Brain microvascular endothelial cell (primary cell): ENCODE measurements at regions not wholly inside any gene's neighbourhood (a gene's known extent, or its start where the extent isn't known, plus 50 kb on each side); places are given as distances from the start of the nearest gene placed in this dataset.

Experiments used
- DNase-seq: peaks from one replicate; pipeline ENCODE4 v3.0.0-alpha.2; 2020
- H3K27ac ChIP-seq: fragments of 250-450 bp; sonication (Bioruptor Pico); 2 replicates; pipeline ENCODE4 v1.5.1; 2020; ENCODE audit warnings: mild to moderate bottlenecking, moderate library complexity
- H3K27me3 ChIP-seq: fragments of 250-450 bp; sonication (Bioruptor Pico); replicated peaks from 2 replicates; pipeline ENCODE4 v1.5.1; 2020; ENCODE audit warnings: mild to moderate bottlenecking
- H3K36me3 ChIP-seq: fragments of 250-450 bp; sonication (Bioruptor Pico); replicated peaks from 2 replicates; pipeline ENCODE4 v1.5.1; 2020; ENCODE audit warnings: mild to moderate bottlenecking
- H3K4me3 ChIP-seq: 2 replicates; pipeline ENCODE4 v1.5.1; 2011; ENCODE audit warnings: low read depth, mild to moderate bottlenecking, control low read depth, low read length, moderate library complexity
- CTCF ChIP-seq: IDR thresholded peaks from 2 replicates; pipeline ENCODE4 v1.5.1; 2011; ENCODE audit warnings: low read depth, mild to moderate bottlenecking, moderate library complexity, low read length, control low read depth, inconsistent platforms; ENCODE audit errors: missing control alignments
- in situ Hi-C: cut with HindIII; loops from 2 replicates; pipeline ENCODE4 v1.10.0; 2017; ENCODE audit warnings: low sequenced_read_pairs, low pct_ligation_motif_present

- Histone ChIP-seq H3K36me3 (no peaks in the 10 kb centered on the region), H3K4me3 (no peak overlapping the region), H3K27ac (no peak overlapping the region), H3K27me3 (no peaks in the 10 kb centered on the region)
- no peak for DNase-seq
- no peak for TF ChIP-seq CTCF
- in situ Hi-C loops: no loop called here
These were observed 550.2 kb downstream of the PYDC2 start for GRCh38 chr3:192011137-192011536.

DNA sequence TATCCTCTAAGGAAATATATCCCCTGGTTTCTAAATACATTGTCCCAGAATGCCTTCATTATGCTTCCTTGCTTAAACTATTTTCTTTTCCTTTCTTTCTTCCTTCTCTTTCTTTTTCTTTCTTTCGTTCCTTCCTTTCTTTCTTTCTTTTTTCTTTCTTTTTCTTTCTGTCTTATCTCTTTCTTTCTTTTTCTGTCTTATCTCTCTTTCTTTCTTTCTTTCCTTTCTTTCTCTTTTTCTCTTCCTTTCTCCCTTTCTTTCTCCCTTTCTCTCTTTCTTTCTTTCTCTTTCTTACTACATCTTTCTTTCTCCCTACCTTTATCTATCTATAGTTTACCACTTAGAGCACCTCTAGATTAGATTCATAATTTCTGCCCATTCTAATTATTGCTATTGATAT lies 552.1 kb downstream of the PYDC2 start:
- no peak for TF ChIP-seq CTCF
- in situ Hi-C loops: no loop called here
- Histone ChIP-seq H3K36me3 (no peaks in the 10 kb centered on the region), H3K27ac (no peak overlapping the region), H3K27me3 (no peaks in the 10 kb centered on the region), H3K4me3 (no peak overlapping the region)
- no peak for DNase-seq

- no peak for TF ChIP-seq CTCF
- no peaks in the 10 kb centered on the region for H3K36me3 ChIP-seq
- no peaks in the 10 kb centered on the region for H3K27me3 ChIP-seq
- DNase-seq: no peak
- no peak overlapping the region for H3K4me3 ChIP-seq
- no peak overlapping the region for H3K27ac ChIP-seq
- in situ Hi-C loops: no loop called here
These were observed 561.4 kb downstream of the PYDC2 start for GRCh38 chr3:192022412-192022811.

DNA sequence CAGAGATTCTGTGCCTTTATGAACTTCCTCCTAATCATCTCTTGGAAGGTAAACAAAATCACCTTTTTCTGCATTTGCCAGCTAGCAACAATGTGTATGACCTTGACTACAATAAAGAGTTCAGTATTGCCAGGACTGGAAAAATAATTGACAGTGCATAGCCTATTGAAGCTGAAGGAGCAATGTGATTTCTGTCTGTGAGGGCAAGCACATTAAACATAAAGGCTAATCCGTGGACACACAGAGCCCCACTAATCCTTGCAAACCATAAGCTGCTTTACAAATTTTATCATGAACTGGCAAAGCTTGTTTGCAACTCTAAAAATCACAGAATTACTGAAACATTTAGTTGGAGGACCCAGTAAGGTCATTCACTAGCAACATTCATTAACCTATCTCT lies 563.8 kb downstream of the PYDC2 start:
- no peak for TF ChIP-seq CTCF
- Histone ChIP-seq H3K27me3 (no peaks in the 10 kb centered on the region), H3K36me3 (no peaks in the 10 kb centered on the region), H3K27ac (no peak overlapping the region), H3K4me3 (no peak overlapping the region)
- DNase-seq: no peak
- in situ Hi-C loops: no loop called here

DNA sequence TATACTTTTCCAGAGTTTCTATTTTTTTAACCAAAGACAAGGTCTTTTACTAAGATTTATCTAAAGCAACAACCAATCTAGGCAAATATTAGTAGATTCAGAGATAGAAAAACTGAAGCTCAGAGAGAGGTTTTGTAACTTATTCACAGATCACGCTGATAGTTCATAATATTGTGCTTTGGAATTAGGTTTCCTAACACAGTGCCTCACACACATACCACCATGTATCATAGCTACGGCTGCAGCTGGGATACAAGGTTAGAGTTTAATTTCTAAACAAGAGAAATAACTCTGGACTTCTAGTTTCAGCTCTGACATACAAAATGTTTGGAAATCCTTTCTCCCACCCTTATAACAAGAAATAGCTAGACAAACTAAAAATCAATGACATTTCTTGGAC lies 565.7 kb downstream of the PYDC2 start:
- no peak overlapping the region for H3K27ac ChIP-seq
- no peaks in the 10 kb centered on the region for H3K27me3 ChIP-seq
- no peaks in the 10 kb centered on the region for H3K36me3 ChIP-seq
- in situ Hi-C loops: no loop called here
- no peak for DNase-seq
- TF ChIP-seq CTCF: no peak
- H3K4me3 ChIP-seq: no peak overlapping the region

DNA sequence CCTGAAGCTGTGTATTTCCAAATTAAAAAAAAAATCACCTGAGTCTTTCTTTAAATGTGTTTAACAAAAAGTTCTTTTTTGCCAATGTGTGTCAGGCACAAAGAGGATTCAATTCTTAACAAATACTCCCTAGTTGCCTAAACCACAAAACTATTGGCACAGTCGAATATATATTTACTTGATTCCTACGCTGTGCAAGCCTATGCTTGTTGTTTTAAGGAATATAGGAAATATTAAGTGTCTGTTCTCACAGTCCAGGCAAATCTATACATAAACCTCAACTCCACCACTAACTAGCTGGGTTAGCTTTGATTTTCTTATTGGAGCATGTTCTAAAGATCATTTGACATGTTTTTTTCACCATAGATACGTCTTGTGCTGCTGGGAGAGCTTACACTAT lies 571.0 kb downstream of the PYDC2 start:
- no peak for TF ChIP-seq CTCF
- no peak overlapping the region for H3K4me3 ChIP-seq
- no peak overlapping the region for H3K27ac ChIP-seq
- no peaks in the 10 kb centered on the region for H3K36me3 ChIP-seq
- no peaks in the 10 kb centered on the region for H3K27me3 ChIP-seq
- in situ Hi-C loops: no loop called here
- DNase-seq: no peak
